ENCODE measurements at regions not wholly inside any gene's neighbourhood (a gene's known extent, or its start where the extent isn't known, plus 50 kb on each side); places are given as distances from the start of the nearest gene placed in this dataset.

DNA sequence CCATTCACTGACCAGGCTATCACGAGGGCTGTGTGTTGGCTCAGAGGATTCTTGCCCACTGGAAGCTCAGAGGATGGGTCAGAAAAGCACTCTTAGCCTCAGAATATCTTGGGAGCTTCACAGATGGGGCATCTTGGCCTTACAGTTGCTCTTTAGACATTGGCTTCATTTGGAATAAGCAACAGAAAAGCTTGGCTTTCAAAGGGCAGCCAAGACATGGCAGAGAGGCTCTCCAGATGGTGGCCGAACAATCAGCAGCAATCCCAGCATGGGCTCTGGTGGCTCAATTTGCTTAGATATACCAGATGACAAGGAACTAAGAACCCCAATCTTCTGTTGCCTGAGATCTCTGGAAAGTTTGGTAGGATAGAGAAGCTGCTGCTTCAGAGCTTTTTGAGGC lies 446.2 kb downstream of the ADRA2A start:
- intact Hi-C loops (cut with DNase I) = no loop called here
- H3K4me3 ChIP-seq = no peak overlapping the region
- no peaks in the 10 kb centered on the region for H3K27me3 ChIP-seq
- H3K36me3 ChIP-seq = no peaks in the 10 kb centered on the region
- no peaks in the 10 kb centered on the region for H3K9me3 ChIP-seq
- WGBS, 3 donors = 77 to 79% (median 78%) methylated on average over 2 of the region's 2 CpGs
- no peak overlapping the region for H3K27ac ChIP-seq
- no peaks in the 10 kb centered on the region for H3K4me1 ChIP-seq (ENCODE audit: insufficient read depth)
- no peak for TF ChIP-seq POLR2A (IDR thresholded peaks at IDR 0.05)
- no peak for TF ChIP-seq EP300 (IDR thresholded peaks at IDR 0.05)
- TF ChIP-seq, protein P1, sequence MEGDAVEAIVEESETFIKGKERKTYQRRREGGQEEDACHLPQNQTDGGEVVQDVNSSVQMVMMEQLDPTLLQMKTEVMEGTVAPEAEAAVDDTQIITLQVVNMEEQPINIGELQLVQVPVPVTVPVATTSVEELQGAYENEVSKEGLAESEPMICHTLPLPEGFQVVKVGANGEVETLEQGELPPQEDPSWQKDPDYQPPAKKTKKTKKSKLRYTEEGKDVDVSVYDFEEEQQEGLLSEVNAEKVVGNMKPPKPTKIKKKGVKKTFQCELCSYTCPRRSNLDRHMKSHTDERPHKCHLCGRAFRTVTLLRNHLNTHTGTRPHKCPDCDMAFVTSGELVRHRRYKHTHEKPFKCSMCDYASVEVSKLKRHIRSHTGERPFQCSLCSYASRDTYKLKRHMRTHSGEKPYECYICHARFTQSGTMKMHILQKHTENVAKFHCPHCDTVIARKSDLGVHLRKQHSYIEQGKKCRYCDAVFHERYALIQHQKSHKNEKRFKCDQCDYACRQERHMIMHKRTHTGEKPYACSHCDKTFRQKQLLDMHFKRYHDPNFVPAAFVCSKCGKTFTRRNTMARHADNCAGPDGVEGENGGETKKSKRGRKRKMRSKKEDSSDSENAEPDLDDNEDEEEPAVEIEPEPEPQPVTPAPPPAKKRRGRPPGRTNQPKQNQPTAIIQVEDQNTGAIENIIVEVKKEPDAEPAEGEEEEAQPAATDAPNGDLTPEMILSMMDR (IDR thresholded peaks at IDR 0.05) = no peak
- DNase-seq = no peak

DNA sequence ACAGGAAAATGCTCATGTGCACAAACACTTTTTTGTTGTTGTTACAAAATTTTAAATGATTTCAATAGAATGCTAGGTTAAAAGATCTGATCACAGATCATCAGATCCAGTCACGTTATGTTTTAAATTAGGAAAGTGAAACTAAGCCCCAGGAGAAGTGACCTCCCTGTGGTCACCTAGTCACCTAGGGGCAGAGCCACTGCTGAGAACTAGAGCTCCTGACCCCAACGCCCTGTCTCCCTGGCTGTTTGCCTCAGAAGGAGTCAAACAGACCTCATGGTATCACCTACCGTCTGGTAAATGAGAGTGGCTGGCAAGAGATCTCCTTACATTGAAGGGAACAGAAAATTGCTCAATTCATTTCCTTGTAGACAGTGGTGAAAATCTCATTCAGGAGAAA lies 447.3 kb downstream of the ADRA2A start:
- no peaks in the 10 kb centered on the region for H3K27me3 ChIP-seq
- TF ChIP-seq EP300 (IDR thresholded peaks at IDR 0.05) = no peak
- TF ChIP-seq POLR2A (IDR thresholded peaks at IDR 0.05) = no peak
- TF ChIP-seq, protein P1 (IDR thresholded peaks at IDR 0.05) = no peak
- H3K4me3 ChIP-seq = no peak overlapping the region
- no peaks in the 10 kb centered on the region for H3K4me1 ChIP-seq (ENCODE audit: insufficient read depth)
- H3K27ac ChIP-seq = no peak overlapping the region
- no peak for DNase-seq
- H3K36me3 ChIP-seq = no peaks in the 10 kb centered on the region
- intact Hi-C loops (cut with DNase I) = no loop called here
- 61 to 73% (median 62%) methylated on average over 3 of the region's 3 CpGs for WGBS, 3 donors
- H3K9me3 ChIP-seq = no peaks in the 10 kb centered on the region

DNA sequence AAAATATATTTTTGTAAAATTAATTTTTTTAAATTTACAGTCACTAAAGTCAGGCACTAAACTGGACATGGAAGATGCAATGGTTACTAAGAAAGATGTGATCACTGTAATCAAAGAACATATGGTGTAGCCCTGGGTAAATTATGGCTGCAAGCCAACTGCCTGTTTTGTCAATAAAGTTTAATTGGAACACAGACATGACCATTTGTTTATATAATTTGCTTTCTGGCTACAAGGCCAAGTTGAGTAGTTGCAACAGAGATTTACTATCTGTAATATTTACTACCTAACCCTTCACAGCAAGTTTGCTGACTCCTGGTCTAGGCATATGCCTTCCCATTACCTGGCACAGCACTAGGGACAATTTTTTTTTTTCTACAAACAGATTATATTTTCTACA lies 448.9 kb downstream of the ADRA2A start:
- Histone ChIP-seq H3K36me3 (no peaks in the 10 kb centered on the region), H3K27me3 (no peaks in the 10 kb centered on the region), H3K4me1 (ENCODE audit: insufficient read depth) (no peaks in the 10 kb centered on the region), H3K4me3 (no peak overlapping the region), H3K27ac (no peak overlapping the region), H3K9me3 (no peaks in the 10 kb centered on the region)
- intact Hi-C loops (cut with DNase I) = no loop called here
- TF ChIP-seq, protein P1 (IDR thresholded peaks at IDR 0.05) = no peak
- no peak for TF ChIP-seq POLR2A (IDR thresholded peaks at IDR 0.05)
- no peak for TF ChIP-seq EP300 (IDR thresholded peaks at IDR 0.05)
- no peak for DNase-seq

DNA sequence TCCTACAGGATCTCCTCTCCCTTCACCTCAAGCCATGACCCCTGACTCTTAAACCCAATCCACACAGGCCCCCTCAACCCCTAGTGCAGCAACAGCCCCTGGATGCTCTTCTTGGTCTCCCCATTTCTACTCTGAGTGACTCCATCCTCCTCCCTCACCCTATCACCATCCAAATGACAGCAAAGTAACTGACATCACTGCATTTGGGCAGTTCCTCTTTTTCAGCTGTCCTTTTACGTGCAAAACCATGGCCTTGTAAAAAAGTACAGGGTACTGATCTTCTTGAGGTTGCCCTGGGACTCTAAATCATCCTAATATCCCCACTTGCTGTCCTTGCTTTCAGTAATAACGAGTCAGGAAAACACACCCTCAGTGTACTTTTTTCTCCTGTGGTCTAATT lies 454.9 kb downstream of the ADRA2A start:
- Histone ChIP-seq H3K4me1 (ENCODE audit: insufficient read depth) (no peaks in the 10 kb centered on the region), H3K4me3 (no peak overlapping the region), H3K27me3 (no peaks in the 10 kb centered on the region), H3K36me3 (no peaks in the 10 kb centered on the region), H3K27ac (no peak overlapping the region), H3K9me3 (no peaks in the 10 kb centered on the region)
- no peak for DNase-seq
- intact Hi-C loops (cut with DNase I) = no loop called here
- TF ChIP-seq POLR2A (IDR thresholded peaks at IDR 0.05) (no peak), EP300 (IDR thresholded peaks at IDR 0.05) (no peak)
- TF ChIP-seq, protein P1 (IDR thresholded peaks at IDR 0.05) = no peak
- 31 to 65% (median 46%) methylated on average over 2 of the region's 2 CpGs for WGBS, 3 donors

DNA sequence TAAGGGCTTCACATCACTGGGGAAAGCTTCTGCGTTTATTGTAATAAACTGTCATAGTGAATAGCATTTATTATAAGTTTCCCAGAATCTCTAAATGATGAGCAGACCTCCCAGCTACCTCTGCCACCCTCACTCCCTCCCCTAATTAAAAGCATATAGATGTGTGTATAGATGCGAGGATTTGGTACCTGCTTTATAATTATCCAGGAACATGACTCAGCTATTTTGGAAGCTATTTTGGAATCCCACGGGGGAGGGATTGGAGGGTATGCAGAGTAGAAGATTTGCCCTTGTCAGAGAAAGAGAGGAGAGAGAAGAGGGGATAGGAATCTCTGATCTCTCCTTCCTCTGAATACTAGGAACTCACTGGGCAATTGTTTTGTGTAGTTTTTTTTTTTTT lies 455.3 kb downstream of the ADRA2A start:
- DNase-seq = no peak
- intact Hi-C loops (cut with DNase I) = no loop called here
- no peak for TF ChIP-seq EP300 (IDR thresholded peaks at IDR 0.05)
- no peak overlapping the region for H3K4me3 ChIP-seq
- no peaks in the 10 kb centered on the region for H3K27me3 ChIP-seq
- H3K9me3 ChIP-seq = no peaks in the 10 kb centered on the region
- H3K4me1 ChIP-seq (ENCODE audit: insufficient read depth) = no peaks in the 10 kb centered on the region
- no peak overlapping the region for H3K27ac ChIP-seq
- H3K36me3 ChIP-seq = no peaks in the 10 kb centered on the region
- WGBS, 3 donors = 46 to 61% (median 55%) methylated on average over 3 of the region's 3 CpGs
